ENCODE measurements at regions not wholly inside any gene's neighbourhood (a gene's known extent, or its start where the extent isn't known, plus 50 kb on each side); places are given as distances from the start of the nearest gene placed in this dataset.

GRCh38 chr4:125447551-125448290, 133.0 kb downstream of the FAT4 start:
- TF ChIP-seq, protein P1, sequence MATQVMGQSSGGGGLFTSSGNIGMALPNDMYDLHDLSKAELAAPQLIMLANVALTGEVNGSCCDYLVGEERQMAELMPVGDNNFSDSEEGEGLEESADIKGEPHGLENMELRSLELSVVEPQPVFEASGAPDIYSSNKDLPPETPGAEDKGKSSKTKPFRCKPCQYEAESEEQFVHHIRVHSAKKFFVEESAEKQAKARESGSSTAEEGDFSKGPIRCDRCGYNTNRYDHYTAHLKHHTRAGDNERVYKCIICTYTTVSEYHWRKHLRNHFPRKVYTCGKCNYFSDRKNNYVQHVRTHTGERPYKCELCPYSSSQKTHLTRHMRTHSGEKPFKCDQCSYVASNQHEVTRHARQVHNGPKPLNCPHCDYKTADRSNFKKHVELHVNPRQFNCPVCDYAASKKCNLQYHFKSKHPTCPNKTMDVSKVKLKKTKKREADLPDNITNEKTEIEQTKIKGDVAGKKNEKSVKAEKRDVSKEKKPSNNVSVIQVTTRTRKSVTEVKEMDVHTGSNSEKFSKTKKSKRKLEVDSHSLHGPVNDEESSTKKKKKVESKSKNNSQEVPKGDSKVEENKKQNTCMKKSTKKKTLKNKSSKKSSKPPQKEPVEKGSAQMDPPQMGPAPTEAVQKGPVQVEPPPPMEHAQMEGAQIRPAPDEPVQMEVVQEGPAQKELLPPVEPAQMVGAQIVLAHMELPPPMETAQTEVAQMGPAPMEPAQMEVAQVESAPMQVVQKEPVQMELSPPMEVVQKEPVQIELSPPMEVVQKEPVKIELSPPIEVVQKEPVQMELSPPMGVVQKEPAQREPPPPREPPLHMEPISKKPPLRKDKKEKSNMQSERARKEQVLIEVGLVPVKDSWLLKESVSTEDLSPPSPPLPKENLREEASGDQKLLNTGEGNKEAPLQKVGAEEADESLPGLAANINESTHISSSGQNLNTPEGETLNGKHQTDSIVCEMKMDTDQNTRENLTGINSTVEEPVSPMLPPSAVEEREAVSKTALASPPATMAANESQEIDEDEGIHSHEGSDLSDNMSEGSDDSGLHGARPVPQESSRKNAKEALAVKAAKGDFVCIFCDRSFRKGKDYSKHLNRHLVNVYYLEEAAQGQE (IDR thresholded peaks at IDR 0.05; ENCODE audit: borderline replicate concordance in 1 of 2, low read depth in 1 of 2, low read length in 2 of 2) = no peak
- TF ChIP-seq SUZ12 (IDR thresholded peaks at IDR 0.05; ENCODE audit: low read depth, low read length) (no peak), PCBP2 (optimal IDR thresholded peaks at IDR 0.05; ENCODE audit: low read depth, low read length, poor library complexity, severe bottlenecking) (no peak)
